ENCODE measurements at regions not wholly inside any gene's neighbourhood (a gene's known extent, or its start where the extent isn't known, plus 50 kb on each side); places are given as distances from the start of the nearest gene placed in this dataset.
"Not testable (repeated sequence)": the region's sequence is repeated elsewhere in the genome, so short reads cannot be mapped to it uniquely, and the experiment has no call there.

DNA sequence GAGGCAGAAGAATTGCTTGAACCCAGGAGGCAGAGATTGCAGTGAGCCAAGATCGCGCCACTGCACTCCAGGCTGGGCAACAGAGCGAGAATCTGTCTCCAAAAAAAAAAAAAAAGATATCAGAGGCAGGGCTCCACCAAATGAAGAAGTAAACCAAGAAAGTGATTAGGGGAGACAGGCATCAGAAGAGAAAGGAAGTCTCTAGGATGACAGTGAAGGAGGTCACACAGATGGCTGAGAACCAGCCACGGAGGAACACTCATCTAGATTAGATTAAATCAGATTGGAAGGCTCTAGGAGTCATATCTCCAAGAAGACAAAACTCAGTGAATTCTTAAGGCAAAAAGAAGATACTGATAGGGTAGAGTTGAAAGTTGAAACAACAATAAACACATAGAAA, 102.2 kb upstream of the CCDC28A start:
- no peak for ATAC-seq
- TF ChIP-seq ZC3H10 (CRISPR knock-in tag; IDR thresholded peaks at IDR 0.05): no peak

DNA sequence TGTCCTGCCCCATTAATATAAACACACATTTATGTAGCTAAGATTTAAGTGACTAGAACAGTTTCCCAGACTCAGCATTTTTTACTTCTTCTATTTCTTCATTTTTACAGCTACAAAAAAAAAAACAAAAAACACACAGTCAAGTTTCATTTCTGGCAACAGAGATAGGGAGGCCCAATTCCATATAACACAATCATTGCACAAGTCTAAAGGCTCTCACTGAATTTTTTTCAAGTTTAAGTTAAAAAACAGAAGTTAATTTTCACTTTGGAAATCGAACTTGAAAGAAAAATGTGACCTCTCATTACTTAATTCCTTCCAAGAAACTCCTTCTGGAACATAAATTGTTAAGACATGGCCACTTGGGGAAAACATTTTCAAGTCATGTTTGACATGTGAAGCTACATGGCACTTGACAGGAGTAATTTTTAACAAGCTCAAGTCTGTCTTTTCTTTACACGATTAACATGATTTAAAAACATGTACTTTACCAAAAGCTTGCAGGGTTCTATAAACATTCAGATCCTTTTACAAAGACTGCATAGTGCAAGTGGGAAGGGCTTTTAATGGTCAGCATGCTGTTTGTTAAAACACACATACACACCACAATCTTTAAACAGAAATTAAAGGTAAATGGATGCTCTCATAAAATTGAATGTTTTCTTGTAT, 100.1 kb upstream of the CCDC28A start:
- TF ChIP-seq ISL1 (CRISPR knock-in tag; IDR thresholded peaks at IDR 0.05): no peak
- TF ChIP-seq, protein P1, sequence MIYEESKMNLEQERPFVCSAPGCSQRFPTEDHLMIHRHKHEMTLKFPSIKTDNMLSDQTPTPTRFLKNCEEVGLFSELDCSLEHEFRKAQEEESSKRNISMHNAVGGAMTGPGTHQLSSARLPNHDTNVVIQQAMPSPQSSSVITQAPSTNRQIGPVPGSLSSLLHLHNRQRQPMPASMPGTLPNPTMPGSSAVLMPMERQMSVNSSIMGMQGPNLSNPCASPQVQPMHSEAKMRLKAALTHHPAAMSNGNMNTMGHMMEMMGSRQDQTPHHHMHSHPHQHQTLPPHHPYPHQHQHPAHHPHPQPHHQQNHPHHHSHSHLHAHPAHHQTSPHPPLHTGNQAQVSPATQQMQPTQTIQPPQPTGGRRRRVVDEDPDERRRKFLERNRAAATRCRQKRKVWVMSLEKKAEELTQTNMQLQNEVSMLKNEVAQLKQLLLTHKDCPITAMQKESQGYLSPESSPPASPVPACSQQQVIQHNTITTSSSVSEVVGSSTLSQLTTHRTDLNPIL (CRISPR knock-in tag; IDR thresholded peaks at IDR 0.05; ENCODE audit: low read depth): no peak
- TF ChIP-seq ESRRG (CRISPR knock-in tag; IDR thresholded peaks at IDR 0.05): no peak
- TF ChIP-seq, protein P2, sequence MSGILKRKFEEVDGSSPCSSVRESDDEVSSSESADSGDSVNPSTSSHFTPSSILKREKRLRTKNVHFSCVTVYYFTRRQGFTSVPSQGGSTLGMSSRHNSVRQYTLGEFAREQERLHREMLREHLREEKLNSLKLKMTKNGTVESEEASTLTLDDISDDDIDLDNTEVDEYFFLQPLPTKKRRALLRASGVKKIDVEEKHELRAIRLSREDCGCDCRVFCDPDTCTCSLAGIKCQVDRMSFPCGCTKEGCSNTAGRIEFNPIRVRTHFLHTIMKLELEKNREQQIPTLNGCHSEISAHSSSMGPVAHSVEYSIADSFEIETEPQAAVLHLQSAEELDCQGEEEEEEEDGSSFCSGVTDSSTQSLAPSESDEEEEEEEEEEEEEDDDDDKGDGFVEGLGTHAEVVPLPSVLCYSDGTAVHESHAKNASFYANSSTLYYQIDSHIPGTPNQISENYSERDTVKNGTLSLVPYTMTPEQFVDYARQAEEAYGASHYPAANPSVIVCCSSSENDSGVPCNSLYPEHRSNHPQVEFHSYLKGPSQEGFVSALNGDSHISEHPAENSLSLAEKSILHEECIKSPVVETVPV (CRISPR knock-in tag; IDR thresholded peaks at IDR 0.05): no peak
- TF ChIP-seq, protein P3, sequence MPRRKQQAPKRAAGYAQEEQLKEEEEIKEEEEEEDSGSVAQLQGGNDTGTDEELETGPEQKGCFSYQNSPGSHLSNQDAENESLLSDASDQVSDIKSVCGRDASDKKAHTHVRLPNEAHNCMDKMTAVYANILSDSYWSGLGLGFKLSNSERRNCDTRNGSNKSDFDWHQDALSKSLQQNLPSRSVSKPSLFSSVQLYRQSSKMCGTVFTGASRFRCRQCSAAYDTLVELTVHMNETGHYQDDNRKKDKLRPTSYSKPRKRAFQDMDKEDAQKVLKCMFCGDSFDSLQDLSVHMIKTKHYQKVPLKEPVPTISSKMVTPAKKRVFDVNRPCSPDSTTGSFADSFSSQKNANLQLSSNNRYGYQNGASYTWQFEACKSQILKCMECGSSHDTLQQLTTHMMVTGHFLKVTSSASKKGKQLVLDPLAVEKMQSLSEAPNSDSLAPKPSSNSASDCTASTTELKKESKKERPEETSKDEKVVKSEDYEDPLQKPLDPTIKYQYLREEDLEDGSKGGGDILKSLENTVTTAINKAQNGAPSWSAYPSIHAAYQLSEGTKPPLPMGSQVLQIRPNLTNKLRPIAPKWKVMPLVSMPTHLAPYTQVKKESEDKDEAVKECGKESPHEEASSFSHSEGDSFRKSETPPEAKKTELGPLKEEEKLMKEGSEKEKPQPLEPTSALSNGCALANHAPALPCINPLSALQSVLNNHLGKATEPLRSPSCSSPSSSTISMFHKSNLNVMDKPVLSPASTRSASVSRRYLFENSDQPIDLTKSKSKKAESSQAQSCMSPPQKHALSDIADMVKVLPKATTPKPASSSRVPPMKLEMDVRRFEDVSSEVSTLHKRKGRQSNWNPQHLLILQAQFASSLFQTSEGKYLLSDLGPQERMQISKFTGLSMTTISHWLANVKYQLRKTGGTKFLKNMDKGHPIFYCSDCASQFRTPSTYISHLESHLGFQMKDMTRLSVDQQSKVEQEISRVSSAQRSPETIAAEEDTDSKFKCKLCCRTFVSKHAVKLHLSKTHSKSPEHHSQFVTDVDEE (CRISPR knock-in tag; IDR thresholded peaks at IDR 0.05): no peak
- no peak for TF ChIP-seq ZNF70 (CRISPR knock-in tag; IDR thresholded peaks at IDR 0.05)
- no peak for TF ChIP-seq ZFP30 (CRISPR knock-in tag; IDR thresholded peaks at IDR 0.05)
- TF ChIP-seq, protein P4, sequence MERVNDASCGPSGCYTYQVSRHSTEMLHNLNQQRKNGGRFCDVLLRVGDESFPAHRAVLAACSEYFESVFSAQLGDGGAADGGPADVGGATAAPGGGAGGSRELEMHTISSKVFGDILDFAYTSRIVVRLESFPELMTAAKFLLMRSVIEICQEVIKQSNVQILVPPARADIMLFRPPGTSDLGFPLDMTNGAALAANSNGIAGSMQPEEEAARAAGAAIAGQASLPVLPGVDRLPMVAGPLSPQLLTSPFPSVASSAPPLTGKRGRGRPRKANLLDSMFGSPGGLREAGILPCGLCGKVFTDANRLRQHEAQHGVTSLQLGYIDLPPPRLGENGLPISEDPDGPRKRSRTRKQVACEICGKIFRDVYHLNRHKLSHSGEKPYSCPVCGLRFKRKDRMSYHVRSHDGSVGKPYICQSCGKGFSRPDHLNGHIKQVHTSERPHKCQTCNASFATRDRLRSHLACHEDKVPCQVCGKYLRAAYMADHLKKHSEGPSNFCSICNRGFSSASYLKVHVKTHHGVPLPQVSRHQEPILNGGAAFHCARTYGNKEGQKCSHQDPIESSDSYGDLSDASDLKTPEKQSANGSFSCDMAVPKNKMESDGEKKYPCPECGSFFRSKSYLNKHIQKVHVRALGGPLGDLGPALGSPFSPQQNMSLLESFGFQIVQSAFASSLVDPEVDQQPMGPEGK (CRISPR knock-in tag; IDR thresholded peaks at IDR 0.05; ENCODE audit: borderline replicate concordance): no peak
- no peak for TF ChIP-seq TOX (CRISPR knock-in tag; IDR thresholded peaks at IDR 0.05; ENCODE audit: borderline replicate concordance)
- TF ChIP-seq BACH2 (CRISPR knock-in tag; IDR thresholded peaks at IDR 0.05; ENCODE audit: borderline replicate concordance): no peak
- ATAC-seq: no peak

DNA sequence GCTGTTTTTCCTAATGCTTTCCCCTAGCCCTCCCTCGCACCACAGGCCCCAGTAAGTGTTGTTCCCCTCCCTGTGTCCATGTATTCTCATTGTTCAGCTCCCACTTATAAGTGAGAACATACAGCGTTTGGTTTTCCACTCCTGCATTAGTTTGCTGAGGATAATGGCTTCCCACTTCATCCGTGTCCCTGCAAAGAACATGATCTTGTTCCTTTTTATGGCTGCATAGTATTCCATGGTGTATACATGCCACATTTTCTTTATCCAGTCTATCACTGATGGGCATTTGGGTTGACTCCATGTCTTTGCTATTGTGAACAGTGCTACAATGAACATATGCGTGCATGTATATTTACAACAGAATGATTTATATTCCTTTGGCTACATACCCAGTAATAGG, 99.1 kb upstream of the CCDC28A start:
- not testable (repeated sequence) for ATAC-seq

DNA sequence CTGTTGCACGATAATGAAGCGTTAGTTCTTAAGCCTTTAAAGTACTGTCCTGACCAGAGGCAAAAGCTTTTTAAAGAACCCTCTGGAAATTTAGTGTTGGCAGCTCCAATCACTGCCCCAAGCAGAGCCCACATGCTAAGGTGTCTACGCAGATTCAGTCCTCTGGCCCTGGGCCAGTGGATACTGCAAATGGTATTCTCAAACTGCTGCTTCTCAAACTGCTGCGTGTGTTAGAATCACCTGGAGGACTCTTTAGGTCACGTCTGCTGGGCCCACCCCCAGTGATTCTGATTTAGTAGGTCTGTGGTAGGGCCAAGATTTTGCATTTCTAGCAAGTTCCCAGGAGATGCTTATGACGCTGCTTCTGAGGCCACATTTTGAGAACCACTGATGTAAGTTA, 96.0 kb upstream of the CCDC28A start:
- TF ChIP-seq ZNF70 (CRISPR knock-in tag; IDR thresholded peaks at IDR 0.05) (no peak), RARB (CRISPR knock-in tag; IDR thresholded peaks at IDR 0.05) (no peak), ZFP30 (CRISPR knock-in tag; IDR thresholded peaks at IDR 0.05) (no peak), ARNTL (CRISPR knock-in tag; IDR thresholded peaks at IDR 0.05; ENCODE audit: borderline replicate concordance, low read depth) (no peak), ESRRG (CRISPR knock-in tag; IDR thresholded peaks at IDR 0.05) (no peak), CSDC2 (CRISPR knock-in tag; IDR thresholded peaks at IDR 0.05) (no peak), ZNF8 (CRISPR knock-in tag; IDR thresholded peaks at IDR 0.05) (no peak), ZNF565 (CRISPR knock-in tag; conservative IDR thresholded peaks at IDR 0.05; ENCODE audit: low read depth) (no peak), SNAI2 (CRISPR knock-in tag; IDR thresholded peaks at IDR 0.05) (no peak), ISL1 (CRISPR knock-in tag; IDR thresholded peaks at IDR 0.05) (no peak)
- TF ChIP-seq, protein P5, sequence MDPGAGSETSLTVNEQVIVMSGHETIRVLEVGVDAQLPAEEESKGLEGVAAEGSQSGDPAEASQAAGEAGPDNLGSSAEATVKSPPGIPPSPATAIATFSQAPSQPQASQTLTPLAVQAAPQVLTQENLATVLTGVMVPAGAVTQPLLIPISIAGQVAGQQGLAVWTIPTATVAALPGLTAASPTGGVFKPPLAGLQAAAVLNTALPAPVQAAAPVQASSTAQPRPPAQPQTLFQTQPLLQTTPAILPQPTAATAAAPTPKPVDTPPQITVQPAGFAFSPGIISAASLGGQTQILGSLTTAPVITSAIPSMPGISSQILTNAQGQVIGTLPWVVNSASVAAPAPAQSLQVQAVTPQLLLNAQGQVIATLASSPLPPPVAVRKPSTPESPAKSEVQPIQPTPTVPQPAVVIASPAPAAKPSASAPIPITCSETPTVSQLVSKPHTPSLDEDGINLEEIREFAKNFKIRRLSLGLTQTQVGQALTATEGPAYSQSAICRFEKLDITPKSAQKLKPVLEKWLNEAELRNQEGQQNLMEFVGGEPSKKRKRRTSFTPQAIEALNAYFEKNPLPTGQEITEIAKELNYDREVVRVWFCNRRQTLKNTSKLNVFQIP (CRISPR knock-in tag; IDR thresholded peaks at IDR 0.05; ENCODE audit: borderline replicate concordance, low read depth): no peak
- TF ChIP-seq, protein P2 (CRISPR knock-in tag; IDR thresholded peaks at IDR 0.05): no peak
- TF ChIP-seq, protein P4 (CRISPR knock-in tag; IDR thresholded peaks at IDR 0.05; ENCODE audit: borderline replicate concordance): no peak
- no peak for ATAC-seq
